ENCODE measurements at regions not wholly inside any gene's neighbourhood (a gene's known extent, or its start where the extent isn't known, plus 50 kb on each side); places are given as distances from the start of the nearest gene placed in this dataset.

DNA sequence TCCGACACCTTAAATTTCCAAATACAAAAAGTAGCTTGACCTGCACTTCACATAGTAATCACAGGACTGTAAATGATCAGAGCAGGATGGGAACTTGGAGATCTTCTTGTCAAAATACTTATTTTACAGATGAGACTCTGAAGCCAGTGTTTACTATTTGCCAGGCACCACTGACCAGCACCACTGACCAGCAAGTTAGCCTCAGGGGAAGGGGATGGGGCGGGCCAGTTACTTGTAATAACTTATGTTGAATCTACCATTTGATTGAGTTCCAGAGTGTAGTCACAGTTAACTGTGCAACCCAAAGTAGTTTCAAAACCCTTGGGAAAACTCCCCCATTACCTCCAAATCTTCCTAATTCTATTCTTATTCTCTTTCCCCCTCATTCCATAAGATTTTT lies 278.4 kb downstream of the PCNX1 start:
- TF ChIP-seq, protein P1, sequence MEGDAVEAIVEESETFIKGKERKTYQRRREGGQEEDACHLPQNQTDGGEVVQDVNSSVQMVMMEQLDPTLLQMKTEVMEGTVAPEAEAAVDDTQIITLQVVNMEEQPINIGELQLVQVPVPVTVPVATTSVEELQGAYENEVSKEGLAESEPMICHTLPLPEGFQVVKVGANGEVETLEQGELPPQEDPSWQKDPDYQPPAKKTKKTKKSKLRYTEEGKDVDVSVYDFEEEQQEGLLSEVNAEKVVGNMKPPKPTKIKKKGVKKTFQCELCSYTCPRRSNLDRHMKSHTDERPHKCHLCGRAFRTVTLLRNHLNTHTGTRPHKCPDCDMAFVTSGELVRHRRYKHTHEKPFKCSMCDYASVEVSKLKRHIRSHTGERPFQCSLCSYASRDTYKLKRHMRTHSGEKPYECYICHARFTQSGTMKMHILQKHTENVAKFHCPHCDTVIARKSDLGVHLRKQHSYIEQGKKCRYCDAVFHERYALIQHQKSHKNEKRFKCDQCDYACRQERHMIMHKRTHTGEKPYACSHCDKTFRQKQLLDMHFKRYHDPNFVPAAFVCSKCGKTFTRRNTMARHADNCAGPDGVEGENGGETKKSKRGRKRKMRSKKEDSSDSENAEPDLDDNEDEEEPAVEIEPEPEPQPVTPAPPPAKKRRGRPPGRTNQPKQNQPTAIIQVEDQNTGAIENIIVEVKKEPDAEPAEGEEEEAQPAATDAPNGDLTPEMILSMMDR (IDR thresholded peaks at IDR 0.05 in 8 of 11, conservative IDR thresholded peaks at IDR 0.05 in 3 of 11): no peak
- TF ChIP-seq POLR2A (IDR thresholded peaks at IDR 0.05): no peak
